CD4-positive, alpha-beta T cell treated with Interleukin-2 at 100 ng/mL for 4 hours (primary cell): ENCODE measurements at regions not wholly inside any gene's neighbourhood (a gene's known extent, or its start where the extent isn't known, plus 50 kb on each side); places are given as distances from the start of the nearest gene placed in this dataset.
"Not testable (repeated sequence)": the region's sequence is repeated elsewhere in the genome, so short reads cannot be mapped to it uniquely, and the experiment has no call there.

Source experiments
- DNase-seq: peaks from one replicate; pipeline ENCODE4 v3.0.0-alpha.2; 2020; ENCODE audit warnings: low spot score

DNA sequence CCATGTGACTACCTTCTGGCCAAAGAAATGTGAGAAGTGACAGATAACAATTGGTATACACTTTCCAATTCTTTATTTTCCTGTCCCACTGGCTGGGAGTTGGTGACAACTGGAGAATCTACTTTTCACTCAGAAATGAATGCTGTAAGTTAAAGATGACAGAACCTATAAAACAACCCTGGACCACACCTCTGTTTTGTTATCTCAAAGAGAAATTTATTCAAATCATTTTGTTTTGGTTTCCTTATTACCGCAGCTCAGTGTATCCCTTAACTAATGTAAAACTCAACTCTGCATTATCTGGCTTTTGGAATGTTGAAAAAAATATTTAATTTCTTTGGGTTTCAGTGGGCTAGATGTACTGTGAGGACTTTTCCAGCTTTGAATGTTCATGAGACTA lies 469.8 kb downstream of the PCDH7 start:
- DNase-seq = no peak

DNA sequence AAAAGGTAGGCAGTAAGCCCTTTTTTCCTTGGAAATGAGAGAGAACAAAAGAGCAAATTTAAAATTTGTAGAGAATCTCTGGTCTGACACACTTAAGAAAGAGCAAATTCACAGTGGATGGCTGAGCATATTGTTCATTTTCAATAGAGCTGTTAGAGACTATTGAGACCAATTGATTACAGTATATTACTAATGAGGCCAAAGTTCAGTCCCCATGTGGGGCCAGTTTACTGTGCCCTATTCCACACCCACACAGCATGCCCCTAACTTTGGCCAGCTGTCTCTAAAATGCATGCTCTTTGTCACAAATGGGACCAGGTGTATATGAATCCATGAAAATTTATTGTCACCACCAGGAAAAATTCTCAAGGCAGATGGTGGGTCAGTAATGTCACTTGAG lies 470.5 kb downstream of the PCDH7 start:
- DNase-seq = no peak

DNA sequence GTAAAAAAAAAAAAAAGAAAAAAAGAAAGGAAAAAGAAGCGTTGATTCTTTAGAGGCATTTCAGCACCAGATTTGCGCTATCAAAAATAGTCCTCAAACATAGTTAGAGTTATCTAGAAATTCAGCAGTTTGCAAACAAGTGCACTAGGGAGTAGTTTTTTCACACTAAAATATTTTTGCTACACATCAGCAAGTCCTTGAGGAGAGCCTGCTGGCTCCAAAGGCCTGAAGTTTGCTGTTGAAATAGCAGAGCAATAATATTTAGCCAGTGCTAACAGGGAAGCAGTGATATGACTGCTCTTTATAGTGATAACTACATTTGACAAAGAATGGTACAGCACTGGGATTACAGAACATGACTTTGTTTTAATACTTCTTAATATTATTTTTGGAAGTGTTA lies 472.2 kb downstream of the PCDH7 start:
- no peak for DNase-seq

DNA sequence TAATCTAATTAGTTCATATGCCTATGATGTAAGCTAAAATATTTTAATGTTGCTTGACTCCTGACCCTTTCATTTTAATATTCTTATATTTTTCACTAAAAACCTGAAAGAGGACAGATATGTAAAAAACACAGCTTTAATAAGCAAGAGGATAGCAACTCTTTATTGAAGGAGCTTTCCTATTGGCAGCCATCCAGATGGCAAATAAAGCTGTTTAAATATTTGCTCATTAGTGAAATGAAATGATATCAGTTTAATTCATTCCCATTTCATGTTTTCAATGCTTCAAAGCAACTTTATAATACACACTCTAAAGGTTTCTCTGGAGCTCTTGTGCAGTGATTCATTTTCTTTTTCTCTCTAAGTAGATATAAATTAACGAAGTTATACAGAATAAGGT lies 473.4 kb downstream of the PCDH7 start:
- DNase-seq = no peak

DNA sequence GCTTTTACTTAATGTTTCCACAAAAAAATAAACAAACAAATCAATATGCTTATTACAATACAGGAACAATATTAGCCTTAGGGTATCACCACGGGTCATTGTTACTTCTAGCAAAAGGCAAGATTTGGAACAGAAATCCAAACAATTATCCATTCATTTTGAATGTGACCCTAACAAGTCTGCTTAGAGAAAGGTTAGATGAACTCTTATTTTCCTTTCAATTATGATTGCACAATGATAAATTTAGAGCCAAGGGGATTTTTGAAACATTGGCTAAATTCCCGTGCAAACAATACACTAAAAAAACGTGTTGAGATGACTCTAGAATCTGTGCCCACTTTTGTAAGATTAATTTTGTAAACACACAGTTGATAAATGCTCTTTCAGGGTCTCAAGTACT lies 474.7 kb downstream of the PCDH7 start:
- no peak for DNase-seq

DNA sequence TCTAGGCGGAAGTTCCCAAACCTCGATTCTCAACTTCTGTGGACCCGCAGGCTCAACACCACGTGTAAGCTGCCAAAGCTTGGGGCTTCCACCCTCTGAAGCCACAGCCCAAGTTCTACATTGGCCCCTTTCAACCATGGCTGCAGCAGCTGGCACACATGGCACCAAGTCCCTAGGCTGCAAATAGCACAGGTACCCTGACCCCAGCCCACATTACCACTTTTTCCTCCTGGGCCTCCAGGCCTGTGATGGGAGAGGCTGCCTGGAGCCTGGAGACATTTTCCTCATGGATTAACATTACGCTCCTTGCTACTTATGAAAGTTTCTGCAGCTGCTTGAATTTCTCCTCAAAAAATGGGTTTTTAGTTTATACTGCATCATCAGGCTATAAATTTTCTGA lies 479.5 kb downstream of the PCDH7 start:
- no peak for DNase-seq

DNA sequence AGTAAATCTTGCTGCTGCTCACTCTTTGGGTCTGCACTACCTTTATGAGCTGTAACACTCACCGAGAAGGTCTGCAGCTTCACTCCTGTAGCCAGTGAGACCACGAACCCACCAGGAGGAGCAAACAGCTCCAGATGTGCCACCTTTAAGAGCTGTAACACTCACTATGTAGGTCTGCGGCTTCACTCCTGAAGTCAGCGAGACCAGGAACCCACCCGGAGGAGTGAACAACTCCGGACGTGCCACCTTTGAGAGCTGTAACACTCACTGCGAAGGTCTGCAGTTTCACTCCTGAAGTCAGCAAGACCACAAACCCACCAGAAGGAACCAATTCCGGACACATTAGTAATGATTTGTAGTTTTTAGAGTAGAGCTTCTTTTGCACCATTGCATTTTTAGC lies 481.9 kb downstream of the PCDH7 start:
- not testable (repeated sequence) for DNase-seq

DNA sequence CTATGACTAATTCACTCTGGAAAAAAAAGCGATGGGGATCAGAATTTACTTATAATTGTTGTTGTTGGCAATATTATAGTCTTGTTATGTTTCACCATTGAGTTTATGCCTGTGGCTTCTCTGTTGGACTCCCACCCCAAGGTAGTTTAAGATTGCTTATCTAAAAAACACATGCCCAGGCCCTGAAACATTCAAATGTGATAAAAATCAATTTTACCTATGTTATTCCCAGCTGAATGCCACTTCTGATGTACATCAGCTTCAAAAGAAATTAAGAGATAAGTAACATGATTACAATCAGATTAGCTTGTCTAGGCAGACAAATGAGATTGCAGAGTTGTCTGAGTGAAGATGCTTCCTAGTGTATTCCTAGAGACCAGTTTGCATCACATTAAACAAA lies 484.7 kb downstream of the PCDH7 start:
- DNase-seq = no peak

DNA sequence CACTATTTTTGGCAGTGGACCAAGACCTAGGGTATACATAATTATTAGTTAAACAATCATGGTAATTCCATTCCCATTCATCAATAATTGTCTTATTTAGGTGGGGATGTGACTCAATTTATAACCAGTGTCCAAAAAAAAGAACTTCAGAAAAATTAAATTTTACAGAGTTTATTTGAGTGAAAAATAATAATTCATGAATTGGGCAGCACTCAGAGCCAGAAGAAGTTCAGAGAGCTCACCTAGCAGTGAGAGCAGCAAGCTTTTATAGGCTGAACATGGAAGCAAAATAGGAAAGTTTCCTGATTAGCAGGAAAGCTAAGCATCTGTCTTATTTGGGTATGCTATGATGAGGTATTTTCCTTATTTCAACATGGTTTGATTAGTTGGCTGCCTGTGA lies 500.8 kb downstream of the PCDH7 start:
- no peak for DNase-seq

DNA sequence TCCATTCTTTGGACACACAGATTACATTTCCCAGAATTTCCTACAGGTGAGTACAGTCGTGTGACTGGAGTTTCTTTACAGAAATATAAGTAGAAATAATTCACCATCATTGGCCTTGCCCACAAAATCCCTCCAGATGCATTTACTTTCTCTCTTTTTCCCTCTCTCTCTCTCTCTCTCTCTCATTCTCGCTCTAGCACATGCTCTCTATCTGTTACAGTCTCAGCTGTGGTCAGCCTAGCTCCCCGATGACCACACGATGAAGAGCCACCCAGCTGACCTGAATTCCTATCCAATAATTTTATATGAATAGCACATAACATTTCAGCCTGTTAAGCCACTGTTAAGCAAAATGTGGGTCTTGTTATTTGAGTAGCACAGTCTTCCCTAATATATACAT lies 507.9 kb downstream of the PCDH7 start:
- DNase-seq = no peak

DNA sequence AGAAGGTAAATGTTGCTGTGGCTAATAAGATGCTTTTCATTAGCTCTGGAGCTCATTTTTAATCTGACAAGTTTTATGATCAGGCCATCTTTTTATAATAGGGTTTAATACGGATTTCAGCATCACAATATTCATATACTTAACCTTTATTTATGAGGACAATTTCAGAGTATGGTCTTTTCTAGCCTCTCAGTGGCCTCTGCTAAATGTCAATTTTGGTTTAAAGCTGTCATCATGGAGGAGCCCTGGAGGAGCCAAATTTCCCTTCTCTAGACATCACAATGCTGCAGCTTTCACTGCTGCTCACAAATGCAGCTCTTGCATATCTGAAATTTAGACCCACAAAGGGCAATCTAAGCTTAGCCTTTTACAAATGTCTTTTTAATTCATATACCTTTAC lies 510.4 kb downstream of the PCDH7 start:
- DNase-seq = no peak

DNA sequence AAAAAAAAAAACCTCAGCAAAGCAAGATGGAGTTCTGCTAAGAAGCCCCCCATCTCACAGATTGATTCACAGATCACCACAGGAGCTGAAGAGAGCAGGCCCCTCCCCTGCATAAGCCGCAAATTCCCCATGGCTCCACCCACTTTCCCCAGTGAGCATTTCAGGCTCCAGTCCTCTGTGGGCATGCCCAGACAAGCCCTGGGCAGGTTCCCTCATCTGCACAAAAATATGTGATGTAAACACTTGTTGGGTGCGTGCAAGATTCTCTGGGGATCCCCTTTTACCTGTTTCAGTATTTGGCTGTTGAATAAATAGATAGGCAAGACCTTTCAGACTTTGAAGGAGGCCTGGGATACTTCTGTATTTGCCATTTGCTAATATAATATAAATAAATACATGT lies 514.3 kb downstream of the PCDH7 start:
- no peak for DNase-seq

DNA sequence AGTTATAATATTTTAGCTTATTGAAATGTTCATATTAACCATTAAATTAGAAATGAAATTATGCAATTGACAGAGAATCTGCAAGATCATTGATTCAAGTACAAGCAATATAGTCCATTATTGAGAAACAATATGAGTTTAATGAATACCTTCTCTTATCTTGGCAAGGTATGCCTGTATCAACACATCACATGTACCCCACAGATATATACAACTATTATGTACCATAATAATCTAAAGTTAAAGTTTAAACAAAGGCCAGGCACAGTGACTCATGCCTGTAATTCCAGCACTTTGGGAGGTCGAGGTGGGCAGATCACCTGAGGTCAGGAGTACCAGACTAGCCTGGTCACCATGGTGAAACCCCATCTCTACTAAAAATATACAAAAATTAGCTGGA lies 514.7 kb downstream of the PCDH7 start:
- no peak for DNase-seq

DNA sequence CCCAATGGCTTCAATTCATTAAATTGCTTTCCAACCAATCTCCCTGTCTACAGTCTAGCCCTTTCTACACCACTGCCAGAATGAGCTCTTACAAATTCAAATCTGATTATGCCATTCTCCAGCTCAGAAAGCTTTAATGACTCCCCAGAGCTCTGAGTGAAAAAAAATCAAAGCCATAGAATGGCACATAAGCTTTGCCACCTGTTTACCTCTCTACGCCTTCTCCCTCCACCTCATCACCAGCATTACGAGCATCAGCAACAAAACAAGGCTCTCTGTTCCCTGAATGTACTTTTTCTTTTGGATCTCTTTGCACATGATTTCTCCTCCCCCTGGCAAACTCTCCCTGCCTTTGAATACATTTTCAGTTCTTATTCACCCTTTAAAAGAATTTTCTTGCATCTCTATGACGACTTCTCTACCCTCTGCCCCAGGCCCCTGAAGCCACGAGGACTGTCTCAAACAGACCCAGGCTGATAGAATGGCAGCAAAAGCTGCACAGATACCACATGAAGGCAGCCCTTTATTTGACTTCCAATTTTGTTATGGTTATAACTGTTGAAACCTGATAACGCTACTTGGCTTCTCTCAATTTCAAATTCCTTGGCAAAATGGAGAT lies 516.0 kb downstream of the PCDH7 start:
- no peak for DNase-seq

DNA sequence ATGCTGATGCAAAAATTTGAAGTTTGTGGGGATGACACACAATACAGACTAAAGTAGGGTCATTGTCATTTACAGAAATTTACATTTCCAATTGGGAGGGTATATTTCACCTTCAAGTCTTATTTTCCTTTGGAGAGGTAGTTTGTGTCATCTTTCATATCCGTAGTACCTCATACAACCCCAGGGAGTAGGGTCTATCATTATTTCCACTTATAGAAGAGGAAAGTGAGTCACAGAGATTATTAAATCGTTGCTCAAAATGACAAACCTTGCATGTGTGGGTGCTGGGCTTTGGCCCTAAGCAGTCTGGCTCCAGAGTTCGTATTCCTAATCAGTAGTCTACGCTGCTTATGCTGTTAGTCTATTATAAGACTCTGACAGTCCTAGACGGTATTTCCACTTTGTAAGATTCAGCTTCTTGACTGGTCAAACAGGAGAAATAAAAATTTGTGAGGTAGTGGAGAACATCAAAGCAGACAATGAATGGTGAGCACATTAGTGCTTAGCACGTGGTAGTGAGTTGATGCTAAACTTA lies 516.5 kb downstream of the PCDH7 start:
- no peak for DNase-seq

DNA sequence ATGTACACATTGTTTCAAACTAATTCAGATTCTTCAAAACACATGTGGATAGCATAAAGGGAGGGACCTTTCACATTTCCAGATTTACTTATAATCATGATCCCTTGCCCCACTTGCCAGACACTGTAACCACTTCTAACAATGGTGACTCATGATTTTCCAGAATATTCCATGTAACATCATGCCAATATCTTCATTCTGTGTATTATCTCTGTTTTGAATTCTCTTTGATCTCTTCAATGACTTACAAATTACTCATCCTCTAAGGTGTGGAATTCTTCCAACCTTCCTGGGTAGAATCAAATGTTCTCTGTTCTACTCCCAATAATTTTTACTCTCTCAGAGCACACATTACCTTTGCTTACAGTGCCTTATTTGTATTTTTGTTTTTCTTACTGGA lies 517.1 kb downstream of the PCDH7 start:
- DNase-seq = no peak

DNA sequence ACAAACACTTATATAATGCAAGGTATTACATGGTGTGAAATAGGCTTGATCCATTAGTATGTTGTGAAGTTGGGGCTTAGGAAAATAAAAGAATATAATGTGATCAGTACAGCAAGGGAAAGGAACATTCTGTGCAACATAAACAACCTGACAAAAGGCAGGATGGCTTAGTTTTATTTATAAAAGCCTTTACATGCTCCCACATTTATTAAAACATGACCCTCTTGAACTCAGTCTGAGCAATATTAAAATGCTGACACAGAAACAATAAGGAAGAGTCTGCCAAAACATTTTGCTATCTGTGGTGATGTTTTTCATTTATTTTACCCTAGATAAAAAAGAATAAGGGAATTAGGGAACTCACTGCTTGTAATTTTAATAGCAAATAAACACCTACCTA lies 519.7 kb downstream of the PCDH7 start:
- DNase-seq = no peak

DNA sequence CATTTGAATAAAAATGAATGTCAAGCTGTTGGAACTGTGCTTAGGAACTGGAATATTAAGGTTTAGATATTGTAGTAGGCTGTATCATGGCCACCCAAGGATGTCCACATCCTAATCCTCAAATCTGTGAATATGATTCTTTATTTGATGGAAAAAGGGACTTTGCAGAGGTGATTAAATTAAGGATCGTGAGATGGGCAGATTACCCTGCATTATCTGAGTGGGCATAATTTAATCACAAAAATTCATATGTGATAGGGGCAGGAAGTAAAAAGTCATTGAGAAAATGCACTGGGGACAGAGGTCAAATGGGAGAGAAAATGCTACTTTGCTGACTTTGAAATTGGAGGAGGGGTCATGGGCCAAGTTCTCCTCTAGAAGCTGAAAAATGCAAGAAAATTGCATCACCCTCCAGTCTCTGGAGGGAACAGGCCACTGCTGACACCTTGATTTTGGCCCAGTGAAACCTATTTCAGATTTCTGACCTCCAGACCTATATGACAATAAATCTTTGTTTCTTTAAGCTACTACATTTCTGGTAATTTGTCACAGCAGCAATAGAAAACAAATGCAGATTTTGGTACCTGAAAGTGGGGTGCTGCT lies 521.4 kb downstream of the PCDH7 start:
- no peak for DNase-seq

DNA sequence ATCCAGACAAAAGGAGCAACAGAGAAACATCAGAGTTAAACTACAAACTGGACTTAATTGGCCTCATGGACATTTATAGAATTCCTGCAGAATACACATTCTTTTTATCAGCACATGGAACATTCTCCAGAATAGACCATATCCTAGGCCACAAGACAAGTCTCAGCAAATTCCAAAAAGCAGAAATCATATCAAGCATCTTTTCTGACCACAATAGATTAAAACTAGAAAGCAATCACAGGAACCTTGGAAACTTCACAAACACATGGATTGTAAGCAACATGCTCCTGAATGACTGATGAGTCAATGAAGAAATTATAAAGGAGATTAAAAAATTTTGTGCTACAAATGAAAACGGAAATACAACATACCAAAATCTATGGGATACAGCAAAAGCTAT lies 526.7 kb downstream of the PCDH7 start:
- DNase-seq = no peak

DNA sequence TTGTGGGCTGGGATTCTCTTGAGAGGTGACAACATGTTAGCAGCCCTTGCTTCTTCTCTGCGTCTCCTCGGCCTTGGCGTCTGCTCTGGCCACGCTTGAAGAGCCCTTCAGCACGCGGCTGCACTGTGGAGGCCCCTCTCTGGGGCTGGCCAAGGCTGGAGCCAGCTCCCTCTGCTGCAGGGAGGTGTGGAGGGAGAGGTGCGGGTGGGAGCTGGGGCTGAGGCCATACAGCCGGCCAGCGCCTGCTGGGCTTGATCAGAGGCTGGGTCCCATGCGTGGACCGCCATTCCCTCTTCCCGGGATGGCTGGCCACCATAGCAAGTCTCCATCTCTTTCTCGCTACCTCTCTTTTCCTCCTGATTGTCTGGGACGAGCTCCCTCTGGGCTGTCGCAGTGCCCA lies 539.0 kb downstream of the PCDH7 start:
- no peak for DNase-seq

DNA sequence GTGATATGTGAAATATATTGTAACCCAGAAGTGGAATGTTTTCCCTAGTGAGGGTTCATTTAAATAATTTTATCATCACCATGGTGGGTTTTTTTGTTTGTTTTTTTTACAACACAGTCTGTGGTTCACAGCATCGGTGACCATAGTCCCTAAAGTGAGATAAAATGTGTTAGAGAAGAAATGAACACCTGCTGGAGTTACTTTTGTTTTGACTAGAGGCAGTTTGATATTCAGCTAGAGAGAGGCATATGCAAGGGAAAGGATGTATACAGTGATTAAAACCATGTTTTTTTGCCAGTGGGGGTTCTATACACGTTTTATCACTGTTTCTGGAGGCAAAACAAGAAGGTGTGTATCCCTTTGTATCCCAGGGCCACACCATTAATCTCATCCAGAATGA lies 541.5 kb downstream of the PCDH7 start:
- no peak for DNase-seq

DNA sequence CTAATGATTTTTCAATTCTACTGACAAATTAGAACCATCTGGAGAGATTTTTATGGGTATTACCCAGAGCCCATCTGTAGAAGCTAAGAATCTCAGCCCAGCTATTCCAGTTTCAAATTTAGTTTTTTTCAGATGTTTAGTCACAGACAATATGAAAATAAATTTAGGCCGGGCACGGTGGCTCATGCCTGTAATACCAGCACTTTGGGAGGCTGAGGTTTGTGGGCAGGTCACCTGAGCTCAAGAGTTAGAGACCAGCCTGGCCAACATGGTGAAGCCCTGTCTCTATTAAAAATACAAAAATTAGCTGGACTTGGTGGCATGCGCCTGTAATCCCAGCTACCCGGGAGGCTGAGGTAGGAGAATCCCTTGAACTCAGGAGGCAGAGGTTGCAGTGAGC lies 545.9 kb downstream of the PCDH7 start:
- DNase-seq = not testable (repeated sequence)

DNA sequence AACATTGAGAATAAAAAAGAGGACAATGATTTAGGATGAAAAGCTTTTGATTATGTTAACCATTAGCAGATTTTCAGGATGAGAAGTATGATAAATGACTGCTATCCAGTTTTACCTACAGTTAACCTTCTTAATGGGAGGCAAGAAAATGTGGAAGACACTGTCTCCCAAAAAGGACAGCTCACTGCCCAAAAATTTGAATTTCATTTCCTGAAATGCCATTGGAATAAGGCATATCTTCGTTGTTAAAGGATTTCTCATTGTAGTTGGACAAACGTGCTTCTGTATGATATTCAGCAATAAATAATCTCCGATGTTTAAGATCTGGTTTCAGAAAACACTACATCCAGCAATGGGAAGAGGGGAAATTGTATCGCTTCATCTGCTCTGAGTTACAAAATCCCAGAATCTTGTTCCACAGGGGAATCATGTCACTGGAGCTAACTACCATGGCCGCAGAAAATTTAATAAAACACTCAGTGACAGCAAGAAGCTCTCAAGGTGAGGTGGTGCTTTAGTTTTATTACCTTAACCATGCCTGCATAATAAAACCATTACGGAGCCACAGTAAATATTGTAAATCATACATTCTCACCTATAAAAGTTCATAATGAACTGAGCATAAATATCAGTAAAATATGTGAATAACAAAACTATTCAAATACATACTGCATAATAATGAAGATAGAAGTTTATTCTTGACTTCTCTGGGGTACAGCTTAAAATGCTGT lies 552.3 kb downstream of the PCDH7 start:
- no peak for DNase-seq

DNA sequence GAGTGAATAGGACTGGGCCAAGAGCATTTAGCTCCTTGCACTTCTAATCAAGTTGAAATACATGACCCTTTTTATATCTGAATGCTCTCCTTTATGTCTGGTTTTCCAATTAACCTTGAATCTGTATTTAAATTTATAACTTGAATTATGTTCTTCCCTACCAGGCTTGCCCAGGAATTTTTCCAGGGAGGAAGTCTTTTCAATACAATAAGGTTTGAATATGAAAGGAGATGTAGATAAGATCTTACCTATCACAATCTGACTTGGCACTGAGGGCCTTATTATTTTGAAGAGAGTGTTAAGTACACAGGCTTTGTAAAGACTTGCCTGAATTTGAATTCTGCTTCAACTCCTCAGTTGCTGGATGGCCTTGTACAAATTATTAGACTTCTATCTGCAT lies 555.7 kb downstream of the PCDH7 start:
- DNase-seq = no peak
